HTERT RPE-1 (cell line): ENCODE measurements at regions not wholly inside any gene's neighbourhood (a gene's known extent, or its start where the extent isn't known, plus 50 kb on each side); places are given as distances from the start of the nearest gene placed in this dataset.
"Not testable (repeated sequence)": the region's sequence is repeated elsewhere in the genome, so short reads cannot be mapped to it uniquely, and the experiment has no call there.

Source experiments
- in situ Hi-C: fragments of 300-500 bp; cut with MboI; formaldehyde crosslinking; loops from 4 replicates; pipeline ENCODE4 v1.14.3; 2020; ENCODE audit warnings: low sequenced_read_pairs

DNA sequence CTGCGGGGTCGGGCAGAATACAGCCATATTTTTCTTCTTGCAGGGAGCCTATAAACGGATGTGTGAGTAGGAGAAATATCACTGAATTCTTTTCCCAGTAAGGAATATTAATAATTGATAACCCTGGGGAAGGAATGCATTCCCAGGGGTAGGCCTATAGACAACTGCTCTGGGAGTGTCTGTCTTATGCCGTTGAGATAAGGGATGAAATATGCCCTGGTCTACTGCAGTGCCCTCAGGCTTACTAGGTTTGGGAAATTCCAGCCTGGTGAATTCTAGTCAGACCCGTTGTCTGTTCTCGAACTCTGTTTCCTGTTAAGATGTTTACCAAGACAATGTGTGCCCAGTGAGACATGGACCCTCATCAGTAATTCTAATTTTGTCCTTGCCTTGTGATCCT lies 1129.3 kb downstream of the ZPLD1 start:
- in situ Hi-C loops: not testable (repeated sequence)

DNA sequence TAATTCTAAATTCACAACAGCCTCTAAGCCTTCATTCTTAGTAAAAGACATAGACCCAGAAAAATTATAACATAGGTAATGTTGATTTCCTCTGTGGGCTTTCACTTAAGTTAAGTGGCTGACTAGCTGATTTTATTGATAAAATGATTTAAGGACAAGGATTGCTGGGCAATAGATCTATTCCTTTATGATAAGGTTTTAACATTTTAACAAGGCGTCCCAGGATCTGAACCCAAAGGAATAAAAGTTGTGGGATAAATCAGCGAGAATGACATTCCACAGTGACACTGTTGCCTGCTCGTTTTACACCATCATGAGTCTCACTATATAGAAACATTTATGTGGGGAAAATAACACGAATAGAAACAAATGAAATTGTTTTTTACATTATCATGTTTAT lies 1151.0 kb downstream of the ZPLD1 start:
- in situ Hi-C loops: no loop called here

DNA sequence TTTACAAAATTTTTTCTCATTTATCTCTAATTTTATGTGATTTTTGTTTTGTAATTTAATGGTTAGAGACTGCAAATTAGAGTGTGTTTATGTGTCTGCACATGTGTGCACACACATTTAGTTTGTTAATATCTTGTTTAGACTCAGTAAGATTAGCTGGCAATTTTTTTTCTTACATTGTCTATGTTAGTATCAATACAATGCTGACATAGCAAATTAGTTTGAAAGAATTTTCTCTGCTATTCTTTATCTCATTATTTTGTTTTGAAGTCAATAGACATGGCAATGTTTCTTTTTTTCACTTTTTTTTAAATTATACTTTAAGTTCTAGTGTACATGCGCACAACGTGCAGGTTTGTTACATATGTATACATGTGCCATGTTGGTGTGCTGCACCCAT lies 1155.0 kb downstream of the ZPLD1 start:
- in situ Hi-C loops: no loop called here

DNA sequence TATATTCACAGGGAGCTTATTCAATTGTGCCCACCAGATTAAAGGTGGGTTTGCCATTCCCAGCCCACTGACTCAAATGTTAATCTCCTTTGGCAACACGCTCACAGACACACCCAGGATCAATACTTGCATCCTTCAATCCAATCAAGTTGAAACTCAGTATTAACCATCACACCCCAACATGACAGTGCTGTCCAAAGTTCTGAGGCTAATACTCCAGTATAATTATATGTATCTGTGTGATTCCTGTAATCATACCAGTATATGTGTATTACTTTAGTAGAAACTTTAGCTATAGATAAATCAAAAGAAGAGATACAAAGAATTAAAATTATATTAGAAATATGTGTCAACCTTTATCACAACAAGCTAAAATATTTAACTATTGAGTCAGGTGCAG lies 1166.0 kb downstream of the ZPLD1 start:
- in situ Hi-C loops: no loop called here

DNA sequence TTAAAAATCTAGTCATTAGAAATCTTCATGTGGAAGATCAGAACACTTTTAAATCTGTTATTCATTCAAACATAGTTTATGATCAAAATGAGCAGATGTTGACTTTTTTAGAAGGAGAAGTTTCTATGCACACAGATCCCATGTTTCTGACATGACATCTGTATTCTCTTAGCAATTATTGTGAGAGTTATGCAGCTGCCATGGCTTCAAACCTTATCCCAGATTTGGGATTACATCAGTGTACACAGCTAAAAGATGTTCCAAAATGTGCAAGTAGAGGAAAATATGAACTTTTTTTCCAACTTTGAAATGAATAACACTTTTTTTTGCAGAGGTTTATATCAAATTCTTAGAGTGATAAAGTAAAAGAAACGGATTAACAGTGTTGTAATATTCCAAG lies 1166.9 kb downstream of the ZPLD1 start:
- in situ Hi-C loops: no loop called here

DNA sequence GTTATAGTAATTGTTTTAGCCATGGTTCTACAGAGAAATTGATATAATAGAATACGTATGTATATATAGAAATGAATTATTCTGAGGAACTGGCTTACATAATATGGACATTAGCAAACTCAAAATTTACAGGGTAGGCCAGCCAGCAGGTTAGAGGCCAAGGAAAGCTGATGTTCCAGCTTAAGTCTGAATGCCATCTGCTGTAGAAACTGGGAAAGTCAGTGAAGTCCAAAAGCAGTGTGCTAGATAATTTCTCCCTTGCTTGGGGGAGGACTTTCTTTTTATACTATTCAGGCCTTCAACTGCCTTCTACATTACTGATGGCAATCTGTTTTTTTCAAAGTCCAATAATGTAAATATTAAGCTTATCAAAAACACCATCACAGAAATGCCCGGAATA lies 1174.7 kb downstream of the ZPLD1 start:
- in situ Hi-C loops: no loop called here

DNA sequence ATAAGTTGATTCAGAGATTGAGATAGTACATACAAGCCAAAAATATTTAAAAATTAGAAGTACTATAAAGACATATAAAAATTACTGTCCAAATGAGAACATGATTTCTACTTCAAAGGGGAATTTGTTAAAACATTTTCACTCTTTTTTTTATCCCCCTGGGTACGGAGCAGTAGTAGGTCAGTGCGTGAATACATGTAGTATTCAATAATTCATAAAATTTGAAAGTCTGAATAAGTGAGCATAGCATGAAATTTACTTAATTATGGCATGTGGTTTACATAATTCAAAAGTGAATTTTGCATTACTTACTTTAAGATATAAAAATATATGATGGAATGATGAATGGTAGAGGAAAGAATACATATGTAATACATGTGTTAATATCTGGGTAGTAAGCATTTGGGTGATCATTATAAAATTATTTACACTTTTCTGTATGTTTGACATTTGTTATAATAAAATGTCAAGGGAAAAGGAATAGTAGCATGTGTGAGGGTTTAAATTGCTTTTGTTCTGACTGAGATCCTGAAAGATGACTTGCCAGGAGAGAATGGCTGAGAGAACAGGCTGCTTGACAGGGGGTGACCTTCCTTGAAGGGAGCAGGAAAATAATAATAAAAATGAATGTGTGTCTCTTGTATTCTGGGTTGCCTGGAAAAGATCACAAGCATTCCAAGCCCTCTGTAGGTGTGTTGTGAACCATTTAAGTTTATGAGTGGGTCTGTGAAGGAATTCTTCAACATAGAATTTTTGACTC lies 1178.8 kb downstream of the ZPLD1 start:
- in situ Hi-C loops: no loop called here

DNA sequence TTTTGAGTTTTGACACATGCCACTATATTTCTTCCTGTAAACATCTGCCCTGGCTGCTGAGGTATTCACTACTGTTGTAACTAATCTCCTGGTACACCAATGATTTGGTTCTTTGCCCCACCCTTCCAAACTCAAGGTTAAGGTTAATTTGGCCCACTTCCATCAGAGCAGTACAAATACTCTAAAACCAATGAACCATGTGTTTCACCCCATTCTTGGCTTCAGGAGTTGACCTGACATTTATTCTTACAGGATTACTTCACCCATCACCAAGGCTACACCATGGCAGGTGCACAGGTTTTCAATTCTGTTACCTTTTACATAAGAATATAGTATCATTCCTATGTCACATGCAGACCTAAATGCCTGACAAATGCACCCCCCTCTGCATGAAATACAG lies 1179.9 kb downstream of the ZPLD1 start:
- in situ Hi-C loops: no loop called here

DNA sequence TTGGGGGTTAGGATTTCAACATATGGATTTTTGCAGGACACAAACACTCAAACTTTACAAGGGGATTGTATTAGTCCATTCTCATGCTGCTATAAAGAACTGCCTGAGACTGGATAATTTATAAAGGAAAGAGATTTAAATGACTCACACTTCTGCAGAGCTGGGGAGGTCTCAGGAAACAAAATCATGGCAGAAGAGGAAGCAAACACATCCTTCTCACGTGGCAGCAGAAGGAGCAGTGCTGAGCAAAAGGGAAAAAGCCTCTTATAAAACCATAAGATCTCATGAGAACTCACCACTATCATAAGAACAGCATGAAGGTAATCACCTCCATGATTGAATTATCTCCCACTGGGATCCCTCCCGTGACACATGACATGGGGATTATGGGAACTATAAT lies 1183.1 kb downstream of the ZPLD1 start:
- in situ Hi-C loops: no loop called here

DNA sequence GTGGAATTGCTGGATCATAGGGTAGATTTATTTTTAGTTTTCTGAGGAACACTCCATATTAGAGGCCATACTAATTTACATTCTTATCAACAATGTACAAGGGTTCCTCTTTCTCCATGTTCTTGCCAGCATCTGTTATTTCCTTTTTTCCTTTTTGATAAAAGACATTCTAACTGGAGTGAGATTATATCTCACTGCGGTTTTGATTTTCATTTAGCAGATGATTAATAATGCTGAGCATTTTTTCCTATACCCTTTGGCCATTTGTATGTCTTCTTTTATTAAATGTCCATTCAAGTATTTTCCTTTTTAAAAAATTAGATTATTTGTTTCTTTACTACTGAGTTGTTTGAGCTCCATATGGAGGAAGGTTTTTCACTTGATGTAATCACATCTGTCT lies 1189.5 kb downstream of the ZPLD1 start:
- in situ Hi-C loops: no loop called here

DNA sequence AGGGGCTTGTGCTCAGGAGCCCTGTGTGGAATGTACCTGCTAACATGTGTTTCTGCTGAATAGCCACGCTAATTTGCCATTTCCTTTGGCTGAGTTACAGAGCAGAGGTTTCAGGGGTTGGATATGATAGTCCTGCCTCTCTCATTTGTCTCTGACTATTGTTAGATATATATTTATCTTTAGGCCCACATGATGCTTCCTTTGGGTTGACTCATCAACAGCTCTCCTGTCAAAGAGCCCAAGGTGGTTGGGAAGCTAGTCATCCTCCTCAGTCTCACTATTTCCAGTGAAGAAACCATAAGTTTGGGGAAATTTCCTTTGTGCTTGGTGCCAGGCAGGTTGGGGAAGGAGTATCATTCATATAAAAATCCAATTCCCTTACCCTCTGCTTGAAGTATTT lies 1194.6 kb downstream of the ZPLD1 start:
- in situ Hi-C loops: no loop called here

DNA sequence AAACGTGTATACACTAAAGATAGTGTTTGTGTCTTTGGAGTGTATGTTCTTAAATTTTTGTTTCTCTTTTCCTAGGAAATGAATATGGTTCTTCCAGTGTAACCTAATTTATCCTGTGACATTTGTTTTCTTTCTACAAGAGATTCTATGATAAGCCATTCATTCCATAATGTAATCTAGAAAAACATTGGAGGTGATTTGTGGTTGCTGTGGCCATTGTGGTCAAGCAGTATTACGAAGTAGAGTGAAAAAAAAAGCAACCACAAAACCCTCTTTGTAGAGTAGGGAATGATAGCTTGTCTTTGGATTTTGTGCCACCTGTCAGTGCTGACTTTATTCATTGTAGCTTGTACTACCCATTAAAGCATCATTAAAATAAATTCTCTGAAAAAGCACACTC lies 1209.6 kb downstream of the ZPLD1 start:
- in situ Hi-C loops: no loop called here

DNA sequence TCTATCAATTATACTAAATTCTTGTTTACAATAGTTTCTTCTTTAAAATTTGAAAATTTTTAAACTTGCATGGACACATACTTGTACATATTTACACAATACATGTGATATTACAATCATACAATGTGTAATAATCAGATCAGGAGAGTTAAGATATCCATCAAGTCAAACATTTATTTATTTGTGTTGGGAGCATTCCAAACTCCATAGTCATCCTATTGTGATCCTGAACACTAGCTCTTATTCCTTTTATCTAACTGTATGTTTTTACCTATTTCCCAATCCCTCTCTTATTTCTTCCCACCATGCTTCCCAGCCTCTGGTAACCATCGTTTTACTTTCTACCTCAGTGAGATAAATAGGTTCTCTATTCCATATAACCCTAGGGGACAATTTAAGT lies 1219.2 kb downstream of the ZPLD1 start:
- in situ Hi-C loops: no loop called here

DNA sequence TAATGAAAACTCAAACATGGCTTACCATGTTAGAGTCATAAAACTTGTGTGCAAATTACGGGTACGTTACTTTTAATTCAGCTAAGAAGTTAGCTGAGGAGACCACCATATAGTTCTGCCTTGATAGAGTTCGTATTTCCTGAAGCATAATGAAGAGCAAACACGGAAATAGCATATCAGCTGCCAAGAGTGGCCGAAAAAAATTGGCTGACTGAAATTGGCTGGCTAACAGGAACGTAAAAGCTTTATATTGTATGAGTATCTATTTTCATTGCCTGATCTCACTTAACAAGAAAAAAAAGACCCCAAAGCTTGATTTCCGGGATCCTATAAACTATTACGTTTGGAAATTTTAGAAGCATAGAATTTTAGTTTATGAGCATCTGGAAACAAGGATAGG lies 1222.9 kb downstream of the ZPLD1 start:
- in situ Hi-C loops: no loop called here

DNA sequence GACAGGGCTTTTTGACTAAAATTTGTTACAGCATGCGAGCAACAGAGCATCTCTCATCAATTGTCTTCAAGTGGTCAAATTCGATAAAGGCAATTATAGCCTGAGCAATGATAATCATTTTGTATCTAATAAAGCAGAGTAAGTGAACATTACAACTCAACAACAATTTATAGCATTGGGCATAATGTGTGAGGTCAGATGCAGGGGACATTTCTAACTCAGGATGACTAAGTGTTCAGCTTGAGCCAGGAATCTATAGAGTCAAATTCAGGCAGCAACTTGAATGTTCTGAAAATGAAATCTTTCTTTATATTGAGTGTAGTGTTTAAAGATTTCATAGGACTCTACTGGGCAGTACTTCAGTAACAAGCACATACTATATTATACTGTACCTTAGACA lies 1226.0 kb downstream of the ZPLD1 start:
- in situ Hi-C loops: no loop called here

DNA sequence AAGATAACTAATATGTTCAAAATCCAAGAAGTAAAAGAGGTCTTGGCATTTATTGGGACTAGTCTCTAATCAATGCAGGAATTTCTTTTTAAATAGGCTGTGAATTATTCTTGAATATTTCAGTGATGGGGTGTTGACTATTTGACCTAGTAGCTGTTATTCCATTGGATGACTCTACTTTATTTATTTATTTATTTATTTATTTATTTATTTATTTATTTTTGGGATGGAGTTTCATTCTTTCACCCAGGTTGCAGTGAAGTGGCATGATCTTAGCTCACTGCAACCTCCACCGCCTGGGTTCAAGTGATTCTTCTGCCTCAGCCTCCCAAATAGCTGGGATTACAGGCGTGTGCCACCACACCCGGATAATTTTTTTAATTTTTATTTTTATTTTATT lies 1227.8 kb downstream of the ZPLD1 start:
- in situ Hi-C loops: no loop called here

DNA sequence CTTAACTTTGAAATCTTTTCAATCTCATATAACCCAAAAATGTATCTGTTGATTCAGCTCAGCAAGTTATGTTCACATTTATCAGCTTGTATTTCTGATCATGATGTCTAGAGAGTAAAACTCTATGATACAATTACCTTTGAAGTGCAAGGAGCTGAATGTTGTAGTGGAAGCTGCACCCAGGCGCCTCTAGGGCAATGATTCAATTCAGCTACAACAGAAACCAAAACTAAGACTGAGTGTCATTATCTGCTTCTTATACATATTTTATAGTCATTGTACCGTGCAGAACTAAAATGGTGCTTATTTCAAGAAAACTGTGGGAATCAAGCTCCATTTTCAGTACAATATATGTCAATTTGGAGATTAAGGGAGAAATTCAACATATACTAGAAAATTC lies 1237.5 kb downstream of the ZPLD1 start:
- in situ Hi-C loops: no loop called here

DNA sequence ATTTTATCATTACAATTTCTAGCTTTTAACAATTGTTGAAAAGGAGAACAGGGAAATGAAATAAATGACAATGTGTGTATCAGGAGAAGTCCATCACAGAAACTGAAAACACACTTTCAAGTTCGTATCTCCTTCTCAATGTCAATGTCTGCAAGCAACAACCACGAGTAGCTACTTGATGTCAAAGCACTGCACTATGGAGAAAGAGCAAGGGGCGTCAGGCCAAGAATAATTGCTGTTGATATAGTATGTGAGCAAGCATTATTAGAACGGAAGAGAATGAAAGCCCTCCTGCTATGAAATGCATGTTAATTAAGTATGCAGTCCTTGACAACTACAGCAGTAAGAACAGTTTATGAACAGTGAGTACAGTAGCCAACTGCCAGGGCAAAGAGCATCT lies 1250.1 kb downstream of the ZPLD1 start:
- in situ Hi-C loops: no loop called here

DNA sequence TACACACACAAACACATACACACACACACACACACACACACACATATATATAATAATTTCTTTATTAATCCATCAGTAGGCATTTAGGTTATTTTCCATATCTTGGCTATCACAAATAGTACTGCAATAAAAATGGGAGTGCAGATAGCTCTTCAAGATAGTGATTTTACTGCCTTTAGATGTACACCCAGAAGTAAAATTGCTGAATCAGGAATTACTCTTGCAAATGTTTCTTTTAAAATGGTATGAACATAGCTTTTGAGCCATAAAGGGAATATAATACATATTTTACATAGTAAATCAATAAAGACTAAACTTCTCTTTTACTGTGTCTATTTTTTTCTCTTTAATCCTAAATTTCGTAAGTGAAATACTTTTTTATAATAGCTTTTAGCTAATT lies 1251.1 kb downstream of the ZPLD1 start:
- in situ Hi-C loops: no loop called here

DNA sequence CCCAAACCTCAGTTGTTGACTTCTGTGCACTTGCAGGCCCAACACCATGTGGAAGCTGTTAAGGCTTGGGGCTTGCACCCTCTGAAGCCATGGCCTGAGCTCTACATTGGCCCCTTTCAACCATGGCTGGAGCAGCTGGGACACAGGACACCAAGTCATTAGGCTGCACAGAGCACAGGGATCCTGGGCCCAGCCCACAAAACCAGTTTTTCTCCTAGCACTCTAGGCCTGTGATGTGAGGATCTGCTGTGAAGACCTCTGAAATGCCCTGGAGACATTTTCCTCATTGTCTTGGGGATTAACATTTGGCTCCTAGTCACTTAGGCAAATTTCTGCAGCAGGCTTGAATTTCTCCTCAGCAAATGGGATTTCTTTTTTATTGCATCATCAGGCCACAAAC lies 1255.7 kb downstream of the ZPLD1 start:
- in situ Hi-C loops: no loop called here

DNA sequence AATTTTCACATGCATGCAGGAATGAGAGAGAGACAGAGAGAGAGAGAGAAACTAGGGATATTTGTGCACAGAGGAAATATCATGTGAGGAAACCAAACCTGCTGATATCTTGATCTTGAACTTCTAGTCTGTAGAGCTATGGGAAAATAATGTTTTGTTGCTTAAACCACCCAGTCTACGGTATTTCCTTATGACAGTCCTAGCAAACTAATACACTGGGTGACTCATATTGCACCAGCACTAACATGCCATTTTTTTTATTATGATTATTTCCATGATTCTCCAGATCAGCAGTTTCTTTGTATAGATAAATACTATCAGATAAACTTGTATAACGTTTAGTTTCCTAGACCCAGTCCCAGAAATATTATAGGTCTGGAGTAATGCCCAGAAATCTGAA lies 1259.0 kb downstream of the ZPLD1 start:
- in situ Hi-C loops: no loop called here

DNA sequence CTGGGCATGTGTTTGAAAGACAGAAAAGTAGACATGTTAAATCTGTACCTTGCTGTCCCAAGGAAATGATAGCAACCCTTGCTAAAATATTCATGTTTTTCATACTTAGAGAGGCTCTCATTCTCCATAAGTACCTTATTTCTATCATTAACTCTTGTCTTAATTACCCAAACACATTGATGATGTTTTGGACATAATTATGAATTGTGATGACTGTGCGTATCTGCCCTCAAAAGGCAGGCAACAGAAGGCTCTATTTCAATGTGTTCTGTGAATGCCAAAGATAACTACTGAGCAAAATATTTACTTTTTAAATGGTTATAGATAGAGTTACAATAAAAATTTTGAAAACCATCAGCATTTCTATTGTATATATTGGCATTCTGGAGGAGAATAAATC lies 1263.8 kb downstream of the ZPLD1 start:
- in situ Hi-C loops: no loop called here

DNA sequence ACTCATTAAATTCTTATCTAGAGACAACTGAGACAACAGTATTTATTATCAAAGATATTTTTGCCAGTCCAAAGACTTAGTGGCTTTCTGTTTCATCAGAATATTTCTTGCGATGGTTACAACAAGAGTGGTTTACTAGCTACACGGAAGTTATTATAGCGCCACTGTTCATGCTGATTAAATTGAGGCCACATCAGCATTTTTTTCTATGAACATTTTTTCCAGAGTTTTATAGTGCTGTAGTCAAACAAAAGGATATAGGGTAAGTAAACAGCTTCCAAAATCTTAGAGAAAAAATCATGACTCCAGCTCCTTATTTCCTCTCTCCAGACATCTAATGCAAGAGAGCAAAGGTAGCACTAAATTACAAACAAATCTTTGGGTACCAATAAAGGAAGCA lies 1264.4 kb downstream of the ZPLD1 start:
- in situ Hi-C loops: no loop called here
